OCI-LY1 (cell line): ENCODE measurements at regions not wholly inside any gene's neighbourhood (a gene's known extent, or its start where the extent isn't known, plus 50 kb on each side); places are given as distances from the start of the nearest gene placed in this dataset.

Experiments used
- H2AFZ ChIP-seq: fragments of 200-600 bp; sonication (generic), shearing (Covaris generic); 2 replicates; pipeline ENCODE4 v1.6.0; 2014; ENCODE audit warnings: antibody characterized with exemption, mild to moderate bottlenecking, low read length
- H3F3A ChIP-seq: fragments of 200-600 bp; sonication (generic), shearing (Covaris generic); 2 replicates; pipeline ENCODE4 v1.6.0; 2014; ENCODE audit warnings: mild to moderate bottlenecking, antibody characterized with exemption, low read length, moderate library complexity; ENCODE audit not compliant: insufficient read depth
- H3K27ac ChIP-seq: fragments of 200-600 bp; sonication (generic); 2 replicates; pipeline ENCODE4 v1.5.1; 2014; ENCODE audit warnings: low read length, mixed run types, mild to moderate bottlenecking, low read depth; ENCODE audit not compliant: poor library complexity, severe bottlenecking
- H3K27me3 ChIP-seq: fragments of 200-600 bp; sonication (generic); 2 replicates; pipeline ENCODE4 v1.6.0; 2014; ENCODE audit warnings: antibody characterized with exemption, mild to moderate bottlenecking, low read length, moderate library complexity; ENCODE audit not compliant: insufficient read depth
- H3K36me3 ChIP-seq: fragments of 200-600 bp; sonication (generic); 2 replicates; pipeline ENCODE4 v1.6.1; 2014; ENCODE audit warnings: mild to moderate bottlenecking, antibody characterized with exemption, low read length, moderate library complexity, mixed read lengths; ENCODE audit not compliant: insufficient read depth
- H3K4me1 ChIP-seq: fragments of 200-600 bp; sonication (generic); 2 replicates; pipeline ENCODE4 v1.5.1; 2014; ENCODE audit warnings: mild to moderate bottlenecking, low read length, moderate library complexity; ENCODE audit not compliant: insufficient read depth, severe bottlenecking
- H3K4me2 ChIP-seq: fragments of 200-600 bp; sonication (generic), shearing (Covaris generic); 2 replicates; pipeline ENCODE4 v1.6.1; 2014; ENCODE audit warnings: low read length
- H3K4me3 ChIP-seq: fragments of 200-600 bp; sonication (generic); 2 replicates; pipeline ENCODE4 v1.5.1; 2014; ENCODE audit warnings: low read length, low read depth, mild to moderate bottlenecking, mixed read lengths; ENCODE audit not compliant: poor library complexity, severe bottlenecking
- H3K79me2 ChIP-seq: fragments of 200-600 bp; shearing (Covaris generic); 2 replicates; pipeline ENCODE4 v1.6.1; 2016; ENCODE audit warnings: mixed run types, low read length, mixed read lengths; ENCODE audit not compliant: insufficient read depth
- H3K9ac ChIP-seq: fragments of 200-600 bp; sonication (generic), shearing (Covaris generic); 2 replicates; pipeline ENCODE4 v1.6.1; 2014; ENCODE audit warnings: mild to moderate bottlenecking, low read length, mixed read lengths
- H3K9me2 ChIP-seq: fragments of 200-600 bp; sonication (generic), shearing (Covaris generic); 2 replicates; pipeline ENCODE4 v1.6.1; 2014; ENCODE audit warnings: low read depth, mild to moderate bottlenecking, low read length, mixed read lengths
- H3K9me3 ChIP-seq: fragments of 200-600 bp; shearing (Covaris generic); 2 replicates; pipeline ENCODE4 v1.6.1; 2014; ENCODE audit warnings: low read length, mixed read lengths
- H4K20me1 ChIP-seq: fragments of 200-600 bp; sonication (generic), shearing (Covaris generic); 2 replicates; pipeline ENCODE4 v1.6.0; 2016; ENCODE audit warnings: mild to moderate bottlenecking, low read length; ENCODE audit not compliant: insufficient read depth
- CTCF ChIP-seq: fragments of 200-600 bp; sonication (generic), shearing (Covaris generic); IDR thresholded peaks from 2 replicates; pipeline ENCODE4 v1.5.1; 2017; ENCODE audit warnings: mild to moderate bottlenecking, antibody characterized with exemption, low read length, moderate library complexity, mixed read lengths
- EZH2 ChIP-seq: fragments of 200-600 bp; sonication (generic), shearing (Covaris generic); IDR thresholded peaks from 2 replicates; pipeline ENCODE4 v1.8.0; 2017; ENCODE audit warnings: borderline replicate concordance, mixed run types, mild to moderate bottlenecking, antibody characterized with exemption, low read length, moderate library complexity, mixed read lengths

DNA sequence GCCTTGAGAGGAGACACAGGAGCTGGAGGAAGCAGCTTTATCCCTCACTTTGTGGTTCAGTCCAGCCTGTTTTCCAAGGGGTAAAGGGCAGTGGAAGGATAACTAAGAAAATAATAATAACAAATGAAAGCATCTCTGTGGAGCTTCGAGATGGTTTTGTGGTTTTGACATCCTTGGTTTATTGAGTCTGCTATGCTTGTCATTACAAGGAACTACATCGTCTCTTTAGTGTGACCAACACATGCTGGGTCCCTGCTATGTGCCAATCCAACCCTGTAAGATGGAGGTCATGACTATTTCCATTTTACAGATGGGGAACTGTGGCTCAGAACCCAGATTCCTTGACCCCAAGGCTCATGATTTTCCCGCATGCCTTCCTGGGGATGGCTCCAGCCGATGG, 124.8 kb downstream of the MRM1 start:
- no peak overlapping the region for H3K4me2 ChIP-seq
- H3K27ac ChIP-seq: no peak overlapping the region
- H3F3A ChIP-seq: no peaks in the 10 kb centered on the region
- no peaks in the 10 kb centered on the region for H3K9me2 ChIP-seq
- H3K79me2 ChIP-seq: no peaks in the 10 kb centered on the region
- H3K4me3 ChIP-seq: no peak overlapping the region
- no peak overlapping the region for H3K9ac ChIP-seq
- no peaks in the 10 kb centered on the region for H3K36me3 ChIP-seq
- no peak for TF ChIP-seq CTCF
- no peak for TF ChIP-seq EZH2
- H3K9me3 ChIP-seq: no peaks in the 10 kb centered on the region
- H3K27me3 ChIP-seq: 0 out of 2 replicates have a peak, but pooled peaks cover 4% of the 10 kb centered on the region
- H3K4me1 ChIP-seq: peaks cover 20% of the 10 kb centered on the region
- H2AFZ ChIP-seq: no peak overlapping the region
- no peaks in the 10 kb centered on the region for H4K20me1 ChIP-seq

- no peak overlapping the region for H2AFZ ChIP-seq
- no peaks in the 10 kb centered on the region for H4K20me1 ChIP-seq
- TF ChIP-seq EZH2: no peak
- no peak for TF ChIP-seq CTCF
- H3K9me2 ChIP-seq: no peaks in the 10 kb centered on the region
- no peak overlapping the region for H3K4me3 ChIP-seq
- no peaks in the 10 kb centered on the region for H3F3A ChIP-seq
- no peak overlapping the region for H3K9ac ChIP-seq
- no peak overlapping the region for H3K27ac ChIP-seq
- H3K27me3 ChIP-seq: 0 out of 2 replicates have a peak, but pooled peaks cover 4% of the 10 kb centered on the region
- no peaks in the 10 kb centered on the region for H3K79me2 ChIP-seq
- no peaks in the 10 kb centered on the region for H3K36me3 ChIP-seq
- no peak overlapping the region for H3K4me2 ChIP-seq
- peaks cover 11% of the 10 kb centered on the region for H3K4me1 ChIP-seq
- H3K9me3 ChIP-seq: no peaks in the 10 kb centered on the region
These were observed 125.7 kb downstream of the MRM1 start for GRCh38 chr17:36727052-36727451.

- no peak overlapping the region for H3K9ac ChIP-seq
- H3K27ac ChIP-seq: no peak overlapping the region
- no peaks in the 10 kb centered on the region for H3F3A ChIP-seq
- H3K36me3 ChIP-seq: no peaks in the 10 kb centered on the region
- no peak overlapping the region for H3K4me3 ChIP-seq
- H3K79me2 ChIP-seq: no peaks in the 10 kb centered on the region
- H3K9me3 ChIP-seq: no peaks in the 10 kb centered on the region
- no peak overlapping the region for H3K4me2 ChIP-seq
- no peak for TF ChIP-seq EZH2
- no peak for TF ChIP-seq CTCF
- peaks cover 6% of the 10 kb centered on the region for H3K4me1 ChIP-seq
- H4K20me1 ChIP-seq: no peaks in the 10 kb centered on the region
- no peaks in the 10 kb centered on the region for H3K9me2 ChIP-seq
- H3K27me3 ChIP-seq: 0 out of 2 replicates have a peak, but pooled peaks cover 4% of the 10 kb centered on the region
- H2AFZ ChIP-seq: no peak overlapping the region
These were observed 126.2 kb downstream of the MRM1 start for GRCh38 chr17:36727577-36727976.
